ENCODE measurements at regions not wholly inside any gene's neighbourhood (a gene's known extent, or its start where the extent isn't known, plus 50 kb on each side); places are given as distances from the start of the nearest gene placed in this dataset.

DNA sequence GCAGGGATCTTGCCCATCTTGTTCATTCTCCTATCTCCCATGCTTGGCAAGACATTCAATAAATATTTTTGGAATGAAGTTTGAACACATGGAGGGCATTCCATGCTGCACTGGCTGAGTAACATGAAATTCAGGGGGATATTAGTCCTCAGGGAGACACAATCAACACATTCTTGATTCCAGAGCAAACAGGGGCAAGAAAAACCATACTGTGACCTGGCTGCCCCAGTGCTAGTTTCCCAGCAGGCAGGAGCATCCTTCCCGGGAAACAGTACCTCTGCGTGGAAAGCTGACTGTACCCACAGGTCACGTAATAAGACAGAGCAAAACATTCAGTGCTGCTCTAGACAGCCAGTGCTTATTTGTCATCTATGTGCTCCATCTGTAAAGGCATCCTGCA is 66.3 kb upstream of the SPOCK1 start:
- no peak for TF ChIP-seq CTCF (conservative IDR thresholded peaks at IDR 0.05 in 1 of 2, IDR thresholded peaks at IDR 0.05 in 1 of 2; ENCODE audit: low read depth in 1 of 2, low read length in 2 of 2)
- TF ChIP-seq EZH2 (IDR thresholded peaks at IDR 0.05; ENCODE audit: low read length, missing control alignments) = no peak
- H4K20me1 ChIP-seq (ENCODE audit: control insufficient read depth, extremely low read depth, insufficient read depth, low read length) = no peaks in the 10 kb centered on the region
- H3K4me2 ChIP-seq (ENCODE audit: extremely low read depth, insufficient read depth, low read length) = no peak overlapping the region
- no peak overlapping the region for H3K27ac ChIP-seq (ENCODE audit: insufficient read depth, low read length)
- DNase-seq (ENCODE audit: low read depth in 2 of 2) = peak in 1 of 2 donors; percentile 82
- no peaks in the 10 kb centered on the region for H3K27me3 ChIP-seq (ENCODE audit: control insufficient read depth, insufficient read depth, low read length)
- H2AFZ ChIP-seq (ENCODE audit: low read length) = no peak overlapping the region
- no peaks in the 10 kb centered on the region for H3K9me3 ChIP-seq (ENCODE audit: control insufficient read depth, insufficient read depth, low read depth, low read length)
- no peak overlapping the region for H3K4me3 ChIP-seq (replicated peaks in 1 of 4; ENCODE audit: control extremely low read depth in 1 of 4, insufficient read depth in 1 of 4, low read depth in 3 of 4, low read length in 4 of 4)
- no peaks in the 10 kb centered on the region for H3K36me3 ChIP-seq (ENCODE audit: control insufficient read depth, insufficient read depth, low read length)
- H3K9ac ChIP-seq (ENCODE audit: insufficient read depth, low read length) = no peak overlapping the region
- peaks cover 2% of the 10 kb centered on the region for H3K4me1 ChIP-seq (ENCODE audit: control insufficient read depth, extremely low read depth, insufficient read depth, low read length)
- H3K79me2 ChIP-seq (ENCODE audit: control insufficient read depth, insufficient read depth, low read length) = no peaks in the 10 kb centered on the region

DNA sequence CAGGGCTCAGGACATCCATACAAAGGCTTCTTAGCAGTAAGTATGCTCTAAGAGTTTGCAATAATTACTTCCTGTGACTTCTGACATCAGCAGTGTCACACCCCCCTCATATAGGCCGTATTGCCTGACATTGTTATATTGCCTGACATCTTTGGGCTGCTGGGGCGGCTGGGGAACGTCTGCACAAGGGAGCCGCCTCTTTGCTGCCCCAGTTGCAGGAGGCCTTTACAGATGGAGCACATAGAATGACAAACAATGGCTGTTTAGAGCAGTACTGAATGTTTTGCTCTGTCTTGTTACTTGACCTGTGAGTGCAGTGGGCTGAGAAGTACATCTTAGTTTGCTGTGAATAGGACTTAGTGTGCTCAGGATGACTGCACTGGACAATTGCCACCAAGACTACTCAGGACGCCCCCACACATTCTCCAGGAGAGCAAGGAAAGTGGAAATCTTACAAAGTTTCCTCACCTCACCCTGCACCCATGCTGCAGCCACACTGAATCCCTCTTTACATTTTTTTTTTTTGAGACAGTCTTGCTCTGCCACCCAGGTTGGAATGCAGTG is 65.4 kb upstream of the SPOCK1 start:
- H3K9me3 ChIP-seq (ENCODE audit: control insufficient read depth, insufficient read depth, low read depth, low read length) = no peaks in the 10 kb centered on the region
- H3K27ac ChIP-seq (ENCODE audit: insufficient read depth, low read length) = no peak overlapping the region
- H3K4me3 ChIP-seq (replicated peaks in 1 of 4; ENCODE audit: control extremely low read depth in 1 of 4, insufficient read depth in 1 of 4, low read depth in 3 of 4, low read length in 4 of 4) = no peak overlapping the region
- no peak overlapping the region for H3K4me2 ChIP-seq (ENCODE audit: extremely low read depth, insufficient read depth, low read length)
- no peaks in the 10 kb centered on the region for H3K79me2 ChIP-seq (ENCODE audit: control insufficient read depth, insufficient read depth, low read length)
- no peak for TF ChIP-seq CTCF (conservative IDR thresholded peaks at IDR 0.05 in 1 of 2, IDR thresholded peaks at IDR 0.05 in 1 of 2; ENCODE audit: low read depth in 1 of 2, low read length in 2 of 2)
- TF ChIP-seq EZH2 (IDR thresholded peaks at IDR 0.05; ENCODE audit: low read length, missing control alignments) = no peak
- H3K36me3 ChIP-seq (ENCODE audit: control insufficient read depth, insufficient read depth, low read length) = no peaks in the 10 kb centered on the region
- peaks cover 2% of the 10 kb centered on the region for H3K4me1 ChIP-seq (ENCODE audit: control insufficient read depth, extremely low read depth, insufficient read depth, low read length)
- H4K20me1 ChIP-seq (ENCODE audit: control insufficient read depth, extremely low read depth, insufficient read depth, low read length) = no peaks in the 10 kb centered on the region
- H3K27me3 ChIP-seq (ENCODE audit: control insufficient read depth, insufficient read depth, low read length) = no peaks in the 10 kb centered on the region
- no peak overlapping the region for H3K9ac ChIP-seq (ENCODE audit: insufficient read depth, low read length)
- peak in 1 of 2 donors; percentile 74 for DNase-seq (ENCODE audit: low read depth in 2 of 2)
- no peak overlapping the region for H2AFZ ChIP-seq (ENCODE audit: low read length)

GRCh38 chr5:137563646-137564397 is 64.7 kb upstream of the SPOCK1 start:
- peak; percentile 74 to 96 for DNase-seq (ENCODE audit: low read depth in 2 of 2)
- Histone ChIP-seq H4K20me1 (ENCODE audit: control insufficient read depth, extremely low read depth, insufficient read depth, low read length) (no peaks in the 10 kb centered on the region), H3K4me2 (ENCODE audit: extremely low read depth, insufficient read depth, low read length) (no peak overlapping the region), H3K4me3 (replicated peaks in 1 of 4; ENCODE audit: control extremely low read depth in 1 of 4, insufficient read depth in 1 of 4, low read depth in 3 of 4, low read length in 4 of 4) (no peak overlapping the region), H3K9ac (ENCODE audit: insufficient read depth, low read length) (no peak overlapping the region), H3K79me2 (ENCODE audit: control insufficient read depth, insufficient read depth, low read length) (no peaks in the 10 kb centered on the region), H3K27ac (ENCODE audit: insufficient read depth, low read length) (no peak overlapping the region), H3K27me3 (ENCODE audit: control insufficient read depth, insufficient read depth, low read length) (no peaks in the 10 kb centered on the region), H3K4me1 (ENCODE audit: control insufficient read depth, extremely low read depth, insufficient read depth, low read length) (peaks cover 2% of the 10 kb centered on the region), H2AFZ (ENCODE audit: low read length) (no peak overlapping the region), H3K9me3 (ENCODE audit: control insufficient read depth, insufficient read depth, low read depth, low read length) (no peaks in the 10 kb centered on the region), H3K36me3 (ENCODE audit: control insufficient read depth, insufficient read depth, low read length) (no peaks in the 10 kb centered on the region)
- TF ChIP-seq CTCF (conservative IDR thresholded peaks at IDR 0.05 in 1 of 2, IDR thresholded peaks at IDR 0.05 in 1 of 2; ENCODE audit: low read depth in 1 of 2, low read length in 2 of 2) (no peak), EZH2 (IDR thresholded peaks at IDR 0.05; ENCODE audit: low read length, missing control alignments) (no peak)

Data from fibroblast of lung (primary cell).